Heart left ventricle (tissue), 13 donors: ENCODE measurements at regions not wholly inside any gene's neighbourhood (a gene's known extent, or its start where the extent isn't known, plus 50 kb on each side); places are given as distances from the start of the nearest gene placed in this dataset.

Experiments
- CTCF ChIP-seq, 12 donors: fragments of 200-600 bp; sonication (generic) in 4 of 12; IDR thresholded peaks; one replicate each; pipeline versions ENCODE4 v1.5.0 to v1.8.0; 2018 to 2022; ENCODE audit warnings: antibody characterized with exemption in 12 of 12, mild to moderate bottlenecking in 5 of 12
- POLR2A ChIP-seq, 2 donors: fragments of 450-650 bp; IDR thresholded peaks; one replicate each; pipeline ENCODE4 v1.6.1; 2017; ENCODE audit warnings: antibody characterized with exemption in 2 of 2, mild to moderate bottlenecking in 2 of 2, moderate library complexity in 2 of 2
- donor health status: ischemic (EF 13 %, LVEDD 7.1; RV severe dilation, severe dysfunction).
- donor health status: DM: no; HTN: yes; CAD: no.
- donor health status: DM: no; HTN: no; CAD: no.
- donor health status: ischemic (EF 25% LVEDD 6.9; RV normal size, moderate dysfunction).
- donor health status: ischemic (EF 25% LVEDD 5.7; RV mildly dilated, moderate dysfunction).
- donor health status: ischemic (EF 35%, LVEDD 5.7; RV mildly dilated, moderate dysfunction).
- donor health status: nonischemic (EF 11% LVEDD 7.7; RV severe dilation, severe dysfunction).
- donor health status: DM: yes; HTN: yes; CAD: no.
- donor health status: PGD.
- donor health status: ischemic (EF 29% LVEDD 5.4; RV normal size, mild dysfunction).
- donor health status: nonischemic (EF 23%, LVEDD 6.1; RV moderate dilation, normal function).

GRCh38 chr7:131933751-131934289 lies 377.4 kb upstream of the PODXL start:
- no peak for TF ChIP-seq POLR2A (IDR thresholded peaks at IDR 0.05)
- no peak for TF ChIP-seq CTCF (IDR thresholded peaks at IDR 0.05)
